NCI-H2227 (cell line): ENCODE measurements at regions not wholly inside any gene's neighbourhood (a gene's known extent, or its start where the extent isn't known, plus 50 kb on each side); places are given as distances from the start of the nearest gene placed in this dataset.

Source experiments
- DNase-seq: peaks from one replicate; lab custom pipeline; 2025; ENCODE audit not compliant: unreplicated experiment; lab: John Stamatoyannopoulos, UW

- DNase-seq: no peak
Measured at GRCh38 chr12:77578466-77579220, 252.1 kb upstream of the NAV3 start.

DNA sequence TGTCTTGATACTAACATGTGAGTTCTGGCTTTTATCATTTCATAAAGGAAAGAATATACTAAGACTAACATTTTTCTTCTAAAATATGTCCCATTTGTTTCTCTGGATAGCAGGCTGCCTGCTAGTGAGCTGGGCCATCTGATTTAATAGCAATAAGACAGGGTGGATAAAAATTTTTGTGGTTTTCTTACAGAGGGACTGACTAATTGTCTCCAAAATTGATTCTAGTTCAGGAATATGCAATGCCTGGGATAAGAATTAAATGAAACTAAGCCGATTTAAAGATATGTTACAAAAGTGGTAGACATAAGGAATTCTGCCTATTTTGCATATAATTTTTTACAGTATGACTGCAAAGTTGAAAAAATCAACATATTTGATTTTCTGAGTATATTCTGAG is 252.9 kb upstream of the NAV3 start:
- no peak for DNase-seq

GRCh38 chr12:77575376-77575919 is 255.2 kb upstream of the NAV3 start:
- DNase-seq: no peak

DNA sequence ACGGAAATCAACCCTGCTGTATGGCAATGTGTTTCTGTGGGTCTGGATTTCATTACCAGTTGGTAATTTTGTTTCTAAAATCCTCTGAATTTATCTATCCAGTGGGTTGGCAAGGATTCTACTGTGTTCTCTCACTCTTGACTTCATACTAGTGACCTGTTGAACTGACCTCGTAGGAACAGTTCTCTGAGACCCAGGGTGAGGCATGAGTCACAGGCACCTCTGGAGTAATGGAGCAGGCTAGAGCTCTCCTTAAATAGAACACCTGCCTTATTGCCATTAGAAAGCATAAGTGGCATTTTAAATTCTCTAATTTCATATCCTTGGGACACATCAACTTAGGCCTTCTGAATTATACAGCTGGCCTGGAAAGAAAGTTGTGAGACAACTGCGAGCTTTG is 258.3 kb upstream of the NAV3 start:
- DNase-seq: no peak

GRCh38 chr12:77571768-77572167 is 258.9 kb upstream of the NAV3 start:
- no peak for DNase-seq

- no peak for DNase-seq
Measured at GRCh38 chr12:77571127-77571526, 259.6 kb upstream of the NAV3 start.

GRCh38 chr12:77569876-77570275 is 260.8 kb upstream of the NAV3 start:
- DNase-seq: no peak

DNA sequence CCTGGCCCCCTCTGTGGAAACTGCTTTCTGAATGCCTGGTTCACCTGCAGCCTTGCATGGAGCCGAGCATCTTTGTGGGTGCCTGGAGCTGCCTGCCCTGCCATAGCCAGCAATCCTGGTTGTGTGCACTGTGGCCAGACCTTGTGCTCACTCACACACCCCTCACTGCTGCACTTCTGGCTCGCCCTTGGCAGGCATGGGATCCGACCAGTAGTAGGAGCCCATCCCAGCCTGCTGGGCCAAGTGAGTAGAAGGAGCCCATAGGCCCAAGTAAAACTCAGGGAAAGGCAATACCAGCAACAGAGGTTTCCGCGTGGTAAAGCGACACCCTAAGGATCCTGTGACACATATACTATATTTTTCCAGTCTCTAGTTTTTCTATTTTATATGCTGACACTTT is 270.0 kb upstream of the NAV3 start:
- no peak for DNase-seq

DNA sequence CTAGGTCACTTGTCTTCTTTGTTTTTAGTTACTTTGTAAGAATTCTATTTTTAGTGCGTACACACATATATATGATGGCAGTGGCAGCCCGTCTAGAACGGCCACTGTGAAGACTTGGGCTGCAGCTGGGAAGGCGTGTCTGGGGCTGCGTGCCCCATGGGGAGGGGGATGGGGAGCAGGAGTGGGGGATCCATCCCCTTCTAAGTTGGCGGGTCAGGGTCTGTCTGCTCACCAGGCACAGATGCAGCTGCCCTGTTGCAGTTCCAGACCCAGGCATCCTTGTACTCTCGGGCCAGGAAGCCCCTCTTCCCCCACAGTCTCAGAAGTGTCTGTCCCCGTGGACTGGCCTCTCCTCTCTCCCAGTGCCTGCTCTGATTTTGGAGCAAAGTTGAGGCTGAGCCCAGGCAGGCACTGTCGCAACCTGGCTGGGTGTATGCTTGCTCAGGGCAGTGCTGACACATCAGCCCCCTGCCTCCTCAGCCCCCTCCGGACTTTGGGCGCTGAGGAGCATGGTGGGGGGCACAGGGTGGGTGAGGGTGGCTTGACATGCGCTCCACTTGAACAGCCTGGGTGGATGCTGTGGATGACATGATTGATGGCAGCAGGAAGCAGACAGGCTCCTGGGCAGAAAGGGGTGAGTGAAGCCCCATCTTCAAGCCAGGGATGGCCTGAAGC is 271.2 kb upstream of the NAV3 start:
- DNase-seq: no peak

GRCh38 chr12:77555074-77555473 is 275.6 kb upstream of the NAV3 start:
- DNase-seq: no peak

GRCh38 chr12:77553976-77554619 is 276.6 kb upstream of the NAV3 start:
- no peak for DNase-seq

DNA sequence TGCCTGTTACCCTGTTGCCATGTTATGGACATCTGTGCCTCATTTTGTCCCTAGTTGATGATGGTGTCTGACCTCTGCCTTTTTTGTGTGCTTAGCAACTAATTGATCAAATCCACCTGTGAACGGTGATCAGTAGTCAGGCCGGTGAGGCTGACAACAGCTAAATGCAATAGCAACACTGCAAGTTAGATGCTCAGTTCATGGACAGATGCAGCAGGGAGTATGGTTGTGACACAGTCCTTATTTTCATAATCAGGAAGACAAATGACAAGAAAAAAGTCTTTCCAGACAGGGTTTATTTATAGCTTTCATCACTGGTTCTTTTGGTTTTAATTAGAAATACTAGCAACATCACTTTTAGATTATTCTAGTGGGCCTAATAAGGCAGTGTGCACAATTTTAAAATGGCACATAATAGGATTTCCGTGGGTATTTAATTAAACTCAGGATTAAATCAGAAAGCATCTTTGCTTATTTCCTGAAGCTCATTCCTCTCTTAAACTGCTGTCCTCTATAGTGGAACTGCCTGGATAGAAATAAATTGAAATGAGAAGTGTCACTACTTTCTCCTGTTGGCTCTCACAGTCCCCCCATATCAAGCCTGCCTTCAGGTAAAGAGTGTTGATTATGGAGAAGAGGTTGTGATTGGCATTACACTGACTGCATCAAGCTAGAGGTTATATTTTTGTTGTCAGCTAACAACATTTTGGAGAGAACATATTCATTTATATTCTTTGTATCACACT is 281.1 kb upstream of the NAV3 start:
- DNase-seq: no peak

GRCh38 chr12:77548797-77549196 is 281.9 kb upstream of the NAV3 start:
- no peak for DNase-seq

DNA sequence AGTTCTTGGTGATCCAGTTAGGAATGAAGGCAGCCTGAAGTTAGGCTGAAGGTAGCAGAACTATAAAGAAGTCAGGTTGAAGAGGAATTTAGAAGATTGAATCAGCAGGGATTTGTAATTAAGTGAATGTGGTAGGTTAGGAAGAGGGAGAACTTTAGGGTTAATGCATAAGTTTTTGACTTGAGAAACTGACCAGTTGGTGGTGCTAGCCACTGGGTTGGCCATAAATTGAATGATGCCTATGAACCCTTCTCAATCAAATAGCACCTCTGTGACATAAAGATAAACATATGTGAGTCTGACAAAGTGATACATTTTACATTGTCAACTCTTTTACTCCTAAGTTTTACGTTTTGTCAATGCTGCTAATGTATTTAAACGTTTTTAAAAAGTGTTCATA is 290.6 kb upstream of the NAV3 start:
- DNase-seq: no peak

- DNase-seq: no peak
Measured at GRCh38 chr12:77537663-77538062, 293.0 kb upstream of the NAV3 start.

DNA sequence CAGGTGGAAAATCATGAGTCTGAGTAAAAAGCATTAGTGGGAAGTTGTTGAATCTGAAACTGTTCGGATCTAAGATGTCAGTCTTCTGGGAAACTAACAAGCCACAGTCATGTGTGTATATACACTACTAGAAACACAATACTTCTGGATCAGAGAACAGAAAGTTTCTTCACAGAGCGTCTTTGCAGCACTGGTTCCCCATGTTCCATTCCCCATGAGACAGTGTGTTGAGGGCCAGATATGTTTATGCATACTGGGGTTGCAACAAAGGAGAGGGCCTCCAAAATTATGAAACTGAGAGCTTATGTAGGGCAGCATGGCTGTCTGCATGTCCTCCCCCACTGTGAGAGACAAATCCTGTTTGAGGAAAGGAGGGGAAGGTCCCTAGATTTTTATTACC is 295.0 kb upstream of the NAV3 start:
- DNase-seq: no peak

GRCh38 chr12:77531912-77532311 is 298.8 kb upstream of the NAV3 start:
- no peak for DNase-seq

- DNase-seq: no peak
Measured at GRCh38 chr12:77522247-77522646, 308.4 kb upstream of the NAV3 start.

DNA sequence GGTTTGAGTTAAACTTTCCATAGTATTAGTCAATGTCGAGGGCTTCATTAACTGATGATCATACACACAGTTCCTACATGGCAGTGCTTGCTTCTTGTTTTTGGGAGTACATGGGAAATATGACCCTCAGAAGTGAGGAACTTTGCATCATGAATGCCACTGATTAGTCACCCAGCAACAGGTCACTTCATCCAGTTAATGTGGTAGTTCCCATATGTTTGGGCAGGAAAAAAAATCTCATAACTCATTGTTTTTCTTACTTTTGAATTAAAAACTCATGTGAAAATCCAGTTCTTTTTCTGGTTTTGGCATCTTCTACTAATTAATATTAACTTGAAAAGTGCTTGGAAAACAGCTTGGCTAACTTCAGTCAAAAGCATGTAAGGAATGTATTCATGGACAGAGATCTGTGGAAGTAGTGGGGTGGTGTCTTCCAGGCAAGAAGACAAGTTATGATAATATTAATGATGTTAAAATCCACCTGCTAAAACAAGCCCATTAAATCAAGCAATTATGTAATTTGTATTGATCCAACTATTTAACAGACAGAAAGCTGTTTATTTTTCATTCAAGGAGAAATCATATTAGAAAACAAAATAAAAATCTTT is 309.1 kb upstream of the NAV3 start:
- no peak for DNase-seq

GRCh38 chr12:77514511-77514910 is 316.2 kb upstream of the NAV3 start:
- no peak for DNase-seq

GRCh38 chr12:77510985-77511384 is 319.7 kb upstream of the NAV3 start:
- DNase-seq: no peak
